ENCODE measurements at regions not wholly inside any gene's neighbourhood (a gene's known extent, or its start where the extent isn't known, plus 50 kb on each side); places are given as distances from the start of the nearest gene placed in this dataset.

- DNase-seq: no peak
- no peaks in the 10 kb centered on the region for H3K36me3 Mint-ChIP-seq (ENCODE audit: low read depth)
- H3K27ac Mint-ChIP-seq: no peak overlapping the region
- H3K9me3 Mint-ChIP-seq: peaks cover 4% of the 10 kb centered on the region
- no peak overlapping the region for H3K4me3 Mint-ChIP-seq
- TF ChIP-seq CTCF (IDR thresholded peaks at IDR 0.05): no peak
- H3K4me1 Mint-ChIP-seq: peaks cover 3% of the 10 kb centered on the region
- peaks cover 6% of the 10 kb centered on the region for H3K27me3 Mint-ChIP-seq (ENCODE audit: low read depth, poor library complexity)
Observed at GRCh38 chr5:146995878-146996277, 117.3 kb upstream of the PPP2R2B start.

GRCh38 chr5:147015405-147015804 is 136.8 kb upstream of the PPP2R2B start:
- TF ChIP-seq CTCF (IDR thresholded peaks at IDR 0.05): no peak
- peaks cover 2% of the 10 kb centered on the region for H3K27me3 Mint-ChIP-seq (ENCODE audit: low read depth, poor library complexity)
- H3K4me1 Mint-ChIP-seq: peaks cover 14% of the 10 kb centered on the region

GRCh38 chr5:147017191-147017590 is 138.6 kb upstream of the PPP2R2B start:
- peaks cover 15% of the 10 kb centered on the region for H3K4me1 Mint-ChIP-seq
- no peak overlapping the region for H3K4me3 Mint-ChIP-seq
- TF ChIP-seq CTCF (IDR thresholded peaks at IDR 0.05): no peak
- H3K36me3 Mint-ChIP-seq (ENCODE audit: low read depth): no peaks in the 10 kb centered on the region
- peaks cover 2% of the 10 kb centered on the region for H3K27me3 Mint-ChIP-seq (ENCODE audit: low read depth, poor library complexity)
- peaks cover 5% of the 10 kb centered on the region for H3K9me3 Mint-ChIP-seq
- H3K27ac Mint-ChIP-seq: no peak overlapping the region
- no peak for DNase-seq

More at GRCh38 chr5:147015405-147015804, 136.8 kb upstream of the PPP2R2B start:
- no peak for DNase-seq
- Mint-ChIP-seq H3K27ac (no peak overlapping the region), H3K9me3 (peaks cover 5% of the 10 kb centered on the region), H3K36me3 (ENCODE audit: low read depth) (no peaks in the 10 kb centered on the region), H3K4me3 (no peak overlapping the region)

GRCh38 chr5:147017621-147018020 is 139.1 kb upstream of the PPP2R2B start:
- no peak overlapping the region for H3K27ac Mint-ChIP-seq
- peaks cover 15% of the 10 kb centered on the region for H3K4me1 Mint-ChIP-seq
- DNase-seq: no peak
- H3K4me3 Mint-ChIP-seq: no peak overlapping the region
- no peaks in the 10 kb centered on the region for H3K36me3 Mint-ChIP-seq (ENCODE audit: low read depth)
- peaks cover 5% of the 10 kb centered on the region for H3K9me3 Mint-ChIP-seq
- no peaks in the 10 kb centered on the region for H3K27me3 Mint-ChIP-seq (ENCODE audit: low read depth, poor library complexity)
- no peak for TF ChIP-seq CTCF (IDR thresholded peaks at IDR 0.05)

GRCh38 chr5:147018812-147019211 is 140.3 kb upstream of the PPP2R2B start:
- H3K27ac Mint-ChIP-seq: no peak overlapping the region
- TF ChIP-seq CTCF (IDR thresholded peaks at IDR 0.05): no peak
- DNase-seq: no peak
- peaks cover 15% of the 10 kb centered on the region for H3K4me1 Mint-ChIP-seq
- no peaks in the 10 kb centered on the region for H3K36me3 Mint-ChIP-seq (ENCODE audit: low read depth)
- H3K27me3 Mint-ChIP-seq (ENCODE audit: low read depth, poor library complexity): no peaks in the 10 kb centered on the region
- peaks cover 5% of the 10 kb centered on the region for H3K9me3 Mint-ChIP-seq
- H3K4me3 Mint-ChIP-seq: no peak overlapping the region

GRCh38 chr5:147036691-147037245 is 158.2 kb upstream of the PPP2R2B start:
- H3K27ac Mint-ChIP-seq: no peak overlapping the region
- H3K36me3 Mint-ChIP-seq (ENCODE audit: low read depth): no peaks in the 10 kb centered on the region
- peaks cover 5% of the 10 kb centered on the region for H3K27me3 Mint-ChIP-seq (ENCODE audit: low read depth, poor library complexity)
- no peak overlapping the region for H3K4me3 Mint-ChIP-seq
- TF ChIP-seq CTCF (IDR thresholded peaks at IDR 0.05): no peak
- H3K9me3 Mint-ChIP-seq: peaks cover 9% of the 10 kb centered on the region
- no peak for DNase-seq
- H3K4me1 Mint-ChIP-seq: no peaks in the 10 kb centered on the region
